Stomach (tissue), 8 donors: ENCODE measurements at regions not wholly inside any gene's neighbourhood (a gene's known extent, or its start where the extent isn't known, plus 50 kb on each side); places are given as distances from the start of the nearest gene placed in this dataset.

ENCODE experiments used
- DNase-seq, 2 donors: peaks; one replicate each; pipeline versions ENCODE4 v3.0.0 to v3.0.0-alpha.2; 2013 to 2019
- H3K27ac ChIP-seq, 5 donors: fragments of 200-600 bp in 4 of 5; sonication (generic) in 4 of 5; one replicate each; pipeline ENCODE4 v1.5.1; 2013 to 2019; ENCODE audit warnings: mild to moderate bottlenecking in 1 of 5, moderate library complexity in 1 of 5
- H3K27me3 ChIP-seq, 3 donors: fragments of 200-600 bp; sonication (generic); one replicate each; pipeline ENCODE4 v1.5.1; 2017 to 2019; ENCODE audit warnings: mixed run types in 1 of 3
- H3K36me3 ChIP-seq, 4 donors: fragments of 200-600 bp; sonication (generic); 1 replicate in 3 of 4; 2 replicates in 1 of 4; pipeline ENCODE4 v1.5.1; 2016 to 2019
- H3K4me1 ChIP-seq, 4 donors: fragments of 200-600 bp; sonication (generic); one replicate each; pipeline ENCODE4 v1.5.1; 2016 to 2019
- H3K4me3 ChIP-seq, 4 donors: fragments of 200-600 bp; sonication (generic) in 3 of 4; one replicate each; pipeline ENCODE4 v1.5.1; 2016 to 2019; ENCODE audit warnings: mild to moderate bottlenecking in 1 of 4
- H3K9me3 ChIP-seq, 4 donors: fragments of 200-600 bp; sonication (generic); one replicate each; pipeline ENCODE4 v1.5.1; 2016 to 2019
- CTCF ChIP-seq, 7 experiments: fragments of 450-650 bp in 4 of 7; fragments of 200-600 bp in 3 of 7; sonication (generic) in 3 of 7; IDR thresholded peaks; one replicate each; pipeline ENCODE4 v1.5.1; 2016 to 2019; ENCODE audit warnings: antibody characterized with exemption in 7 of 7, control low read depth in 2 of 7, mild to moderate bottlenecking in 1 of 7
- EP300 ChIP-seq: sonication (generic); formaldehyde crosslinking; IDR thresholded peaks from one replicate; pipeline ENCODE4 v1.6.1; 2017; ENCODE audit warnings: antibody characterized with exemption
- POLR2A ChIP-seq, 4 donors: fragments of 450-650 bp; IDR thresholded peaks; one replicate each; pipeline ENCODE4 v1.6.1; 2016; ENCODE audit warnings: antibody characterized with exemption in 4 of 4, control low read depth in 2 of 4, mild to moderate bottlenecking in 1 of 4, moderate library complexity in 1 of 4
- POLR2AphosphoS5 ChIP-seq, 3 donors: sonication (generic); formaldehyde crosslinking; IDR thresholded peaks; one replicate each; pipeline ENCODE4 v1.6.1; 2016; ENCODE audit warnings: antibody characterized with exemption in 3 of 3
- WGBS, 5 donors: extraction: QIAGEN DNeasy Blood & Tissue Kit in 3 of 5; methylation state at CpG; one replicate each; pipeline versions ENCODE4 v1.1.5 to v1.1.7; 2013 to 2018; 5-methylcytosine and 5-hydroxymethylcytosine counted together
- intact Hi-C: fragments of 100-400 bp; cut with DNase I; formaldehyde crosslinking; loops from one replicate; pipeline ENCODE4 v1.15.1; 2023; ENCODE audit warnings: low total_unique reads
- donor health status: healthy with polysubstance abuse.
- donor health status: Bipolar disorder and iron deficiency.
- donor health status: healthy.

GRCh38 chr1:59152511-59152910, 144.4 kb upstream of the FGGY start:
- intact Hi-C loops = no loop called here

GRCh38 chr1:59154401-59154800, 142.5 kb upstream of the FGGY start:
- no peak overlapping the region for H3K27ac ChIP-seq
- TF ChIP-seq EP300 = no peak
- TF ChIP-seq POLR2AphosphoS5 (IDR thresholded peaks at IDR 0.05) = no peak
- TF ChIP-seq POLR2A (IDR thresholded peaks at IDR 0.05) = no peak
- TF ChIP-seq CTCF (IDR thresholded peaks at IDR 0.05) = no peak
- intact Hi-C loops = no loop called here
- H3K4me3 ChIP-seq = no peak overlapping the region
- H3K27me3 ChIP-seq = no peaks in the 10 kb centered on the region
- WGBS, 5 donors = 93 to 100% (median 98%) methylated on average over 2 of the region's 2 CpGs
- H3K4me1 ChIP-seq = peaks cover 13 to 40% (median 21%) of the 10 kb centered on the region in 4 donors
- H3K9me3 ChIP-seq = peaks cover 0 to 6% (median 2%) of the 10 kb centered on the region in 4 donors
- no peak for DNase-seq
- no peaks in the 10 kb centered on the region for H3K36me3 ChIP-seq

More at GRCh38 chr1:59152511-59152910, 144.4 kb upstream of the FGGY start:
- H3K4me1 ChIP-seq = peaks cover 13 to 40% (median 21%) of the 10 kb centered on the region in 4 donors
- no peak for DNase-seq
- peak overlapping the region in 4 of 5 donors; percentile 59 to 82 (median 80) for H3K27ac ChIP-seq
- no peak for TF ChIP-seq POLR2A (IDR thresholded peaks at IDR 0.05)
- TF ChIP-seq EP300 = no peak
- TF ChIP-seq CTCF (IDR thresholded peaks at IDR 0.05) = no peak
- no peak for TF ChIP-seq POLR2AphosphoS5 (IDR thresholded peaks at IDR 0.05)
- H3K36me3 ChIP-seq = no peaks in the 10 kb centered on the region
- H3K4me3 ChIP-seq = no peak overlapping the region
- 95 to 100% (median 98%) methylated on average over 1 of the region's 1 CpG for WGBS, 5 donors
- no peaks in the 10 kb centered on the region for H3K9me3 ChIP-seq
- H3K27me3 ChIP-seq = no peaks in the 10 kb centered on the region

- Histone ChIP-seq H3K36me3 (no peaks in the 10 kb centered on the region), H3K4me3 (no peak overlapping the region), H3K4me1 (peaks cover 13 to 36% (median 24%) of the 10 kb centered on the region in 4 donors), H3K27me3 (no peaks in the 10 kb centered on the region), H3K9me3 (peaks cover 0 to 6% (median 2%) of the 10 kb centered on the region in 4 donors), H3K27ac (peak overlapping the region in 3 of 5 donors; percentile 14 to 51 (median 16))
- TF ChIP-seq POLR2AphosphoS5 (IDR thresholded peaks at IDR 0.05) (no peak), EP300 (no peak), POLR2A (IDR thresholded peaks at IDR 0.05) (no peak), CTCF (IDR thresholded peaks at IDR 0.05) (no peak)
- 90 to 96% (median 92%) methylated on average over 1 of the region's 1 CpG for WGBS, 5 donors
- DNase-seq = no peak
- intact Hi-C loops = no loop called here
These were observed 141.5 kb upstream of the FGGY start for GRCh38 chr1:59155351-59155750.

DNA sequence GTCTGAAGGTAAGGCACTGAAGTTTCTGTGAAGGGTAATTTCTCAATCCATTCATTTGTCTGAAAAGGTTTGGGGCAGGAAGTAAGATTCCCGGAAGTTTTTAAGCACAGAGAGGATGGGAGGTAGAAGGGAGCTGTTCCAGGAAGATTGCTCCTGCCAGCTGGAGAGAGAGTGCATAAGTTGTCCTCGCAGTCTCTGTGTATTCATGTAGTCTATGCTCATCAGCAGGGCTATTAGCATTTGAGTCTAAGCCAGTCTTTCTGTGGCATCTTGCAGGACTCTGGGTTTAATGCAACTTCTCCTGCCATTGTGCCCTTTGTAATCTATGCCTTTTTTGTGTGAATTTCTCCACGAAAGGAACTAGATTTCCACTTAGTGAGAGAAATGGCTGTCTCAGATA, 140.8 kb upstream of the FGGY start:
- intact Hi-C loops = no loop called here
- TF ChIP-seq CTCF (IDR thresholded peaks at IDR 0.05) = no peak
- no peak overlapping the region for H3K4me3 ChIP-seq
- DNase-seq = no peak
- WGBS, 5 donors = 20 to 34% (median 26%) methylated on average over 3 of the region's 3 CpGs
- no peaks in the 10 kb centered on the region for H3K36me3 ChIP-seq
- peak overlapping the region in 3 of 5 donors; percentile 14 to 51 (median 16) for H3K27ac ChIP-seq
- H3K4me1 ChIP-seq = peaks cover 6 to 29% (median 17%) of the 10 kb centered on the region in 4 donors
- H3K9me3 ChIP-seq = peaks cover 0 to 6% (median 2%) of the 10 kb centered on the region in 4 donors
- H3K27me3 ChIP-seq = no peaks in the 10 kb centered on the region
